ENCODE measurements at regions not wholly inside any gene's neighbourhood (a gene's known extent, or its start where the extent isn't known, plus 50 kb on each side); places are given as distances from the start of the nearest gene placed in this dataset.

- H3K36me3 Mint-ChIP-seq (ENCODE audit: low read depth): no peaks in the 10 kb centered on the region
- no peaks in the 10 kb centered on the region for H3K4me1 Mint-ChIP-seq
- no peaks in the 10 kb centered on the region for H3K9me3 Mint-ChIP-seq (ENCODE audit: low read depth)
- no peak overlapping the region for H3K27ac Mint-ChIP-seq
- ChIA-PET POLR2A (no interaction called here), CTCF (no interaction called here)
- H3K4me3 Mint-ChIP-seq: no peak overlapping the region
- intact Hi-C loops (cut with DNase I, micrococcal nuclease): no loop called here
- ATAC-seq: no peak
- peaks cover 4% of the 10 kb centered on the region for H3K27me3 Mint-ChIP-seq
- DNase-seq: no peak
These were observed 289.7 kb upstream of the IRX4 start for GRCh38 chr5:2172471-2172870.

- Mint-ChIP-seq H3K27me3 (peaks cover 4% of the 10 kb centered on the region), H3K4me3 (no peak overlapping the region), H3K9me3 (ENCODE audit: low read depth) (no peaks in the 10 kb centered on the region), H3K27ac (no peak overlapping the region), H3K36me3 (ENCODE audit: low read depth) (no peaks in the 10 kb centered on the region), H3K4me1 (no peaks in the 10 kb centered on the region)
- ChIA-PET CTCF (interaction anchor here (0.6 to 0.8 kb wide), 2 partner anchors 173 to 400 kb away, joined by 3 read pairs; no protein-coding TSS in a partner anchor), POLR2A (no interaction called here)
- intact Hi-C loops (cut with DNase I, micrococcal nuclease): no loop called here
- no peak for ATAC-seq
- no peak for DNase-seq
These were observed 288.0 kb upstream of the IRX4 start for GRCh38 chr5:2170761-2171160.

- CTCF ChIA-PET: interaction anchor here (0.6 to 0.8 kb wide), 2 partner anchors 173 to 400 kb away, joined by 3 read pairs; no protein-coding TSS in a partner anchor
- intact Hi-C loops (cut with DNase I, micrococcal nuclease): no loop called here
- H3K36me3 Mint-ChIP-seq (ENCODE audit: low read depth): no peaks in the 10 kb centered on the region
These were observed 287.4 kb upstream of the IRX4 start for GRCh38 chr5:2169850-2170760.

DNA sequence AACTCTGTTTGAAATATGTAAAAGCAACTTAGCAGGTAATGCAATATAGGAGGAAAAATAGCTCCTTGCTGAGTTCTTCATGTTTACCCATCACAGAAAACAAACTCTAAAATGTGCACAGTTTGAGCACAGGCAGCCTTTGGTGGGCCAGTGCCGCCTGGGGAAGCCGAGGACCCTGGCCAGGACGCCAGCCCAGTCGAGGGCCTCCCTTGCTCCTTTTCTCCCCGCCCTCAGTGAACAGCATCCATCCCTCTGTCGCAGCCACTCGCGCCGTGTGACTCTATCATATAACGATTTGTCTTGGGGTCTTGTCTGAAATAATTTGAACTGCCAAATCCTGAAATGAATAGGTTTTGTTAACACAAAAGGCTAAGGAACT is 286.7 kb upstream of the IRX4 start:
- Mint-ChIP-seq H3K9me3 (ENCODE audit: low read depth) (no peaks in the 10 kb centered on the region), H3K27me3 (peaks cover 6% of the 10 kb centered on the region), H3K4me1 (no peaks in the 10 kb centered on the region), H3K27ac (no peak overlapping the region), H3K4me3 (no peak overlapping the region), H3K36me3 (ENCODE audit: low read depth) (no peaks in the 10 kb centered on the region)
- ChIA-PET CTCF (no interaction called here), POLR2A (no interaction called here)
- no peak for DNase-seq
- no peak for ATAC-seq
- intact Hi-C loops (cut with DNase I, micrococcal nuclease): no loop called here

More at GRCh38 chr5:2169850-2170760, 287.4 kb upstream of the IRX4 start:
- Mint-ChIP-seq H3K4me1 (no peaks in the 10 kb centered on the region), H3K27me3 (peaks cover 5% of the 10 kb centered on the region), H3K9me3 (ENCODE audit: low read depth) (no peaks in the 10 kb centered on the region), H3K27ac (no peak overlapping the region), H3K4me3 (no peak overlapping the region)
- DNase-seq: no peak
- no peak for ATAC-seq
- POLR2A ChIA-PET: no interaction called here

- intact Hi-C loops (cut with DNase I, micrococcal nuclease): no loop called here
- Mint-ChIP-seq H3K27me3 (peaks cover 10% of the 10 kb centered on the region), H3K27ac (no peak overlapping the region)
These were observed 286.1 kb upstream of the IRX4 start for GRCh38 chr5:2168601-2169429.

GRCh38 chr5:2167671-2168070 is 284.9 kb upstream of the IRX4 start:
- no peak overlapping the region for H3K27ac Mint-ChIP-seq
- H3K36me3 Mint-ChIP-seq (ENCODE audit: low read depth): no peaks in the 10 kb centered on the region
- intact Hi-C loops (cut with DNase I, micrococcal nuclease): no loop called here
- ATAC-seq (no peak), DNase-seq (no peak)
- H3K4me1 Mint-ChIP-seq: no peaks in the 10 kb centered on the region
- ChIA-PET CTCF (no interaction called here), POLR2A (no interaction called here)
- peaks cover 10% of the 10 kb centered on the region for H3K27me3 Mint-ChIP-seq
- H3K9me3 Mint-ChIP-seq (ENCODE audit: low read depth): no peaks in the 10 kb centered on the region
- no peak overlapping the region for H3K4me3 Mint-ChIP-seq

More at GRCh38 chr5:2168601-2169429, 286.1 kb upstream of the IRX4 start:
- H3K4me3 Mint-ChIP-seq: no peak overlapping the region
- H3K36me3 Mint-ChIP-seq (ENCODE audit: low read depth): no peaks in the 10 kb centered on the region
- ATAC-seq (no peak), DNase-seq (no peak)
- H3K4me1 Mint-ChIP-seq: no peaks in the 10 kb centered on the region
- ChIA-PET POLR2A (no interaction called here), CTCF (no interaction called here)
- H3K9me3 Mint-ChIP-seq (ENCODE audit: low read depth): no peaks in the 10 kb centered on the region

- POLR2A ChIA-PET: no interaction called here
- no peaks in the 10 kb centered on the region for H3K4me1 Mint-ChIP-seq
- intact Hi-C loops (cut with DNase I, micrococcal nuclease): no loop called here
- no peaks in the 10 kb centered on the region for H3K9me3 Mint-ChIP-seq (ENCODE audit: low read depth)
- H3K4me3 Mint-ChIP-seq: no peak overlapping the region
- peaks cover 8% of the 10 kb centered on the region for H3K27me3 Mint-ChIP-seq
- DNase-seq (no peak), ATAC-seq (no peak)
- H3K36me3 Mint-ChIP-seq (ENCODE audit: low read depth): no peaks in the 10 kb centered on the region
- CTCF ChIA-PET: no interaction called here
- no peak overlapping the region for H3K27ac Mint-ChIP-seq
These were observed 284.3 kb upstream of the IRX4 start for GRCh38 chr5:2166979-2167377.

DNA sequence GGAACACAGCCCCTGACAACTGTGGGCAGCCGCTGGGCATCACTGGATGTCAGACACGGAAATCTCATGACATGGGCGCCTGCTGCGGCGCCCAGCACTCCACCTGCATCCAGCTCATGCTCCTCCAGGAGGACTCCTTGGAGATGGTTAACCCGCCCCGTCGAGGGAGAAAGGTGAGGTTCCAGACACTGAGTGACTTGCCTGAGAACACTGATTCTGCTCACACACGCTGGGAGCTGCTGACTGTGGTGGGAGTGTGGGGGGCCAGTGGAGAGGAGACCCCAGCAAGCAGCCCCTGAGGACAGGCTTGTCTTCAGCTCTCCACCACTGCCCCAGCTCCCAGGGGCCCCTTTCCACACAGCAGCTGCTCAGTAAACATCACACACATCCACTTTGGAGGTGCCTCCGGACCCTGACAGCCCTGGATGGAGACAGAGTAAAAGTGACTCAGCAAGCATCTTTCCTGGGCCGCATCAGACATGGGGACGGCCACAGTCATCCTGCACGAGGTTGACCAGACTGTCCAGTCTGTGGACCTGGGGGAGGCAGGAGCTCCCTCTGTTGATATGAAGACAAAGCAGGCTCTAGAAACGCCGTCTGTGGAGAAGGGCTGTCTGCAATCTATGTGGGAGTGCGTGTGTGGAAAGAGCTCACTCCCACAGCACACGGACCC is 283.7 kb upstream of the IRX4 start:
- no peak for DNase-seq
- ChIA-PET POLR2A (no interaction called here), CTCF (no interaction called here)
- Mint-ChIP-seq H3K4me3 (no peak overlapping the region), H3K9me3 (ENCODE audit: low read depth) (peaks cover under 1% of the 10 kb centered on the region), H3K36me3 (ENCODE audit: low read depth) (no peaks in the 10 kb centered on the region), H3K27ac (no peak overlapping the region), H3K27me3 (peaks cover 8% of the 10 kb centered on the region), H3K4me1 (no peaks in the 10 kb centered on the region)
- no peak for ATAC-seq
- intact Hi-C loops (cut with DNase I, micrococcal nuclease): no loop called here

DNA sequence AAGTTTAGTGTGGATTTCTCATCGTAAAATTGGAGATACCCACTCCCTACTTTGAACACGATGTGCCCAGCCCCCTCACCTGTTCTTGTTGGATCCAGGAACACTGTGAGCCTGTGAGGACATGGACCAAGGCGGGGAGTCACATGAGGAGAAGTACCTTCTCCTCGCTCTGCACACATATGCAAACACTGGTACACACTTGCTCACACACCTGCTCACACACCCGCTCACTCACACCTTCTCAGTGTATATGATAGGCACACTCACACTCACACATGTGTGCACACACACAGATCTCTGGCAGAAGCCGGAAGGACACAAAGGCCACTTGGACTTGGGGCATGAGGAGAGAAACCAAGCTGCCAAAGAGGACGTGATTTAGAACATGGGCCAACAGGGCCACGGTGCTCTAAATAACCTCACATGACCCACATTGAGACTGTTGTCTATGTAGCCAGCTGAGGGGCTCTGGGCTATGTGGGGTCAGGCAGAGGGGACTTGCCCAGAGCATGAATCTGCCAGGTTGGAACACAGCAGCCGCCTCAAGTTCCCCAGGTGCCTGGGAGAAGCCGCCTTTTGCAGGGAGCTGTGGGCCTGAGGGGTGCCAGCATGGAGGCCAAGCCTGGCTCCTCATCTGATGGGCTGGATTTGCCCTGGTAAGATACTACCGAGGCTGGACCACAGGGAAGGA is 283.0 kb upstream of the IRX4 start:
- no peaks in the 10 kb centered on the region for H3K4me1 Mint-ChIP-seq
- H3K9me3 Mint-ChIP-seq (ENCODE audit: low read depth): peaks cover 1% of the 10 kb centered on the region
- ChIA-PET CTCF (no interaction called here), POLR2A (no interaction called here)
- H3K27ac Mint-ChIP-seq: no peak overlapping the region
- DNase-seq (no peak), ATAC-seq (no peak)
- no peaks in the 10 kb centered on the region for H3K36me3 Mint-ChIP-seq (ENCODE audit: low read depth)
- H3K27me3 Mint-ChIP-seq: peaks cover 8% of the 10 kb centered on the region
- intact Hi-C loops (cut with DNase I, micrococcal nuclease): no loop called here
- no peak overlapping the region for H3K4me3 Mint-ChIP-seq

DNA sequence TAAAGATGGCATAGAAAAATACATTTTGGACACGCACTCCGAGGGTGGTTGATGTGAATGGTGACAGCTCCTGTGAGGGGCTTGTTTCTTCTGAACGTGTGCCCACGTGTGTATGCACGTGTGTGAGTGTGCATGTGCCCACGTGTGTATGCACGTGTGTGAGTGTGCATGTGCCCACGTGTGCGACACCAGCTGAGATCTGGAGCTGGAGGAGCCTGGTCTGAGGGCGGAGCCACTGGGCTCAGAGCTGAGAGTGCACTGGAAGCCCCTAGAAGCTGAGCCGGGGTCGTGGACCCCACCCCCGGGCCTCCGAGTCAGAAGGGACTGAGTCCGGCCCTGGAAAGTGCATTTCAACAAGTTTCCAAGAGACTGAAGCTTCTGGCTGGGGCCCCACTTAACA is 282.5 kb upstream of the IRX4 start:
- POLR2A ChIA-PET: no interaction called here
- Mint-ChIP-seq H3K27ac (no peak overlapping the region), H3K4me3 (no peak overlapping the region), H3K36me3 (ENCODE audit: low read depth) (no peaks in the 10 kb centered on the region), H3K9me3 (ENCODE audit: low read depth) (peaks cover 1% of the 10 kb centered on the region), H3K27me3 (peaks cover 8% of the 10 kb centered on the region), H3K4me1 (no peaks in the 10 kb centered on the region)
- ATAC-seq: no peak
- intact Hi-C loops (cut with DNase I, micrococcal nuclease): no loop called here
- CTCF ChIA-PET: no interaction called here
- no peak for DNase-seq

- intact Hi-C loops (cut with DNase I, micrococcal nuclease): no loop called here
- ATAC-seq: no peak
- H3K36me3 Mint-ChIP-seq (ENCODE audit: low read depth): no peaks in the 10 kb centered on the region
- H3K27me3 Mint-ChIP-seq: peaks cover 8% of the 10 kb centered on the region
- POLR2A ChIA-PET: no interaction called here
- CTCF ChIA-PET: no interaction called here
- H3K9me3 Mint-ChIP-seq (ENCODE audit: low read depth): peaks cover 1% of the 10 kb centered on the region
- no peak overlapping the region for H3K4me3 Mint-ChIP-seq
- no peak for DNase-seq
- H3K4me1 Mint-ChIP-seq: no peaks in the 10 kb centered on the region
- H3K27ac Mint-ChIP-seq: no peak overlapping the region
These were observed 281.9 kb upstream of the IRX4 start for GRCh38 chr5:2164586-2164985.

Measured in activated CD4-positive, alpha-beta T cell treated with anti-CD3 and anti-CD28 coated beads for 36 hours (primary cell).